Smooth muscle cell (in vitro differentiated cells): ENCODE measurements at regions not wholly inside any gene's neighbourhood (a gene's known extent, or its start where the extent isn't known, plus 50 kb on each side); places are given as distances from the start of the nearest gene placed in this dataset.

Source experiments
- DNase-seq: peaks from one replicate; lab custom pipeline; 2025; ENCODE audit not compliant: unreplicated experiment; lab: John Stamatoyannopoulos, UW
- H2AFZ ChIP-seq: fragments of 200-600 bp; sonication (generic); 2 replicates; pipeline ENCODE4 v1.6.0; 2016; ENCODE audit warnings: antibody characterized with exemption, low read depth, mild to moderate bottlenecking
- H3F3A ChIP-seq: fragments of 200-600 bp; sonication (generic); 2 replicates; pipeline ENCODE4 v1.6.0; 2017; ENCODE audit warnings: antibody characterized with exemption, low read depth
- H3K27ac ChIP-seq: fragments of 200-600 bp; sonication (generic); 2 replicates; pipeline ENCODE4 v1.5.1; 2016; ENCODE audit warnings: low read depth, mild to moderate bottlenecking
- H3K27me3 ChIP-seq: fragments of 200-600 bp; sonication (generic); 2 replicates; pipeline ENCODE4 v1.6.1; 2016; ENCODE audit warnings: low read depth, mild to moderate bottlenecking
- H3K36me3 ChIP-seq: fragments of 200-600 bp; sonication (generic); 2 replicates; pipeline ENCODE4 v1.5.1; 2016; ENCODE audit warnings: low read depth
- H3K4me1 ChIP-seq: fragments of 200-600 bp; sonication (generic); 2 replicates; pipeline ENCODE4 v1.5.1; 2016; ENCODE audit warnings: low read depth
- H3K4me2 ChIP-seq: fragments of 200-600 bp; sonication (generic); 2 replicates; pipeline ENCODE4 v1.6.0; 2016; ENCODE audit warnings: mild to moderate bottlenecking
- H3K4me3 ChIP-seq: fragments of 200-600 bp; sonication (generic); 2 replicates; pipeline ENCODE4 v1.5.1; 2016; ENCODE audit warnings: mild to moderate bottlenecking
- H3K79me2 ChIP-seq: fragments of 200-600 bp; sonication (generic); 2 replicates; pipeline ENCODE4 v1.6.0; 2016; ENCODE audit warnings: low read depth, mild to moderate bottlenecking
- H3K9ac ChIP-seq: fragments of 200-600 bp; sonication (generic); 2 replicates; pipeline ENCODE4 v1.6.0; 2016; ENCODE audit warnings: low read depth
- H3K9me3 ChIP-seq: fragments of 200-600 bp; sonication (generic); replicated peaks from 2 replicates; pipeline ENCODE4 v1.5.1; 2016; ENCODE audit warnings: low read depth
- H4K20me1 ChIP-seq: fragments of 200-600 bp; sonication (generic); 2 replicates; pipeline ENCODE4 v1.6.0; 2016; ENCODE audit warnings: low read depth
- WGBS: methylation state at CpG from one replicate; pipeline ENCODE4 v1.1.7; 2016; ENCODE audit warnings: low lambda C conversion rate; 5-methylcytosine and 5-hydroxymethylcytosine counted together
- TF ChIP-seq, protein P1 (sequence below): fragments of 200-600 bp; sonication (generic); IDR thresholded peaks from 2 replicates; pipeline ENCODE4 v1.5.1; 2017; ENCODE audit warnings: borderline replicate concordance, mild to moderate bottlenecking, antibody characterized with exemption; ENCODE audit not compliant: insufficient read depth, poor library complexity, severe bottlenecking

DNA sequence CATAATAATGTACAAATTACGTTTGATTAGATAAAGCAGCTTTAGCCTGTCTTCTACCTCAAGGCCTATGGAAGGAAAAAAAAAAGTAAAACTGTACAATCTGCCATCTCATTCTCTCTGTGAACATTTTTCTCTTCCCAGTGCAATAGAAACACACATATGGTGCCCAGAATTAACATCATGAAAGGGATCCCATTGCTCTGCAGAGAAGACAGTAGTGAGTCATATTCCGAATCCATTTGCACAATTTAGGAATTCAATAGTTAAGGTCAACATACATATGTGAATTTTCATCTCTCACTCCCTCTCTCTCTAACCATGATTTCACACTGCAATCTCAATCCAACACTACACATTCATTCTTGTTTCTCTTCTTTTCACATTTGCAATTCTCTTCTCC lies 640.9 kb upstream of the SOX11 start:
- Histone ChIP-seq H3K9ac (no peak overlapping the region), H3K4me1 (no peaks in the 10 kb centered on the region), H3K4me2 (no peak overlapping the region), H3K4me3 (no peak overlapping the region), H3K27ac (no peak overlapping the region), H3K27me3 (no peaks in the 10 kb centered on the region), H3K36me3 (no peaks in the 10 kb centered on the region), H3K9me3 (no peaks in the 10 kb centered on the region), H3F3A (no peaks in the 10 kb centered on the region), H2AFZ (no peak overlapping the region), H4K20me1 (no peaks in the 10 kb centered on the region), H3K79me2 (no peaks in the 10 kb centered on the region)
- DNase-seq: no peak
- 86% methylated on average over 2 of the region's 2 CpGs for WGBS
- TF ChIP-seq, protein P1, sequence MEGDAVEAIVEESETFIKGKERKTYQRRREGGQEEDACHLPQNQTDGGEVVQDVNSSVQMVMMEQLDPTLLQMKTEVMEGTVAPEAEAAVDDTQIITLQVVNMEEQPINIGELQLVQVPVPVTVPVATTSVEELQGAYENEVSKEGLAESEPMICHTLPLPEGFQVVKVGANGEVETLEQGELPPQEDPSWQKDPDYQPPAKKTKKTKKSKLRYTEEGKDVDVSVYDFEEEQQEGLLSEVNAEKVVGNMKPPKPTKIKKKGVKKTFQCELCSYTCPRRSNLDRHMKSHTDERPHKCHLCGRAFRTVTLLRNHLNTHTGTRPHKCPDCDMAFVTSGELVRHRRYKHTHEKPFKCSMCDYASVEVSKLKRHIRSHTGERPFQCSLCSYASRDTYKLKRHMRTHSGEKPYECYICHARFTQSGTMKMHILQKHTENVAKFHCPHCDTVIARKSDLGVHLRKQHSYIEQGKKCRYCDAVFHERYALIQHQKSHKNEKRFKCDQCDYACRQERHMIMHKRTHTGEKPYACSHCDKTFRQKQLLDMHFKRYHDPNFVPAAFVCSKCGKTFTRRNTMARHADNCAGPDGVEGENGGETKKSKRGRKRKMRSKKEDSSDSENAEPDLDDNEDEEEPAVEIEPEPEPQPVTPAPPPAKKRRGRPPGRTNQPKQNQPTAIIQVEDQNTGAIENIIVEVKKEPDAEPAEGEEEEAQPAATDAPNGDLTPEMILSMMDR: no peak

DNA sequence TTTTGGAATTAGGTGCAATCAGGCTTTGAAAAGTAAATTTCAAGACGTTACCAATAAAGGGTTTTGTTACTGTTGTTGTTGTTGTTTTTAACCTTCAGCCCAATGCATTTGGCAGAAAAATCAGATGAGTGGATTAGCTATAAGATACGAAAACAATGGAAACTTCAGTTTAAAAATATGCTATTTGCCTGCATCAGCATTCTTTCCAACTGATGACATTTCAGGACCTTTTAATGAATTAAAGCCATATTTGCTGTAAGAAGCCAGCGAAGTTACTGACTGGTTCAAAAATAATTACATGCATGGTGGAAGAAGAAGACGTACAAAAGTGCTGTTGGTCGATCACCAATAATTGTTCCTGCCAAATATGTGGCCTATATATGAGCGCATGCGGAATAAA lies 639.3 kb upstream of the SOX11 start:
- H3K4me3 ChIP-seq: no peak overlapping the region
- TF ChIP-seq, protein P1: no peak
- no peaks in the 10 kb centered on the region for H3K79me2 ChIP-seq
- H3K27ac ChIP-seq: no peak overlapping the region
- H3K9me3 ChIP-seq: no peaks in the 10 kb centered on the region
- no peaks in the 10 kb centered on the region for H3F3A ChIP-seq
- DNase-seq: no peak
- no peak overlapping the region for H3K9ac ChIP-seq
- H3K4me1 ChIP-seq: no peaks in the 10 kb centered on the region
- no peaks in the 10 kb centered on the region for H3K27me3 ChIP-seq
- 84% methylated on average over 7 of the region's 7 CpGs for WGBS
- H3K36me3 ChIP-seq: no peaks in the 10 kb centered on the region
- no peaks in the 10 kb centered on the region for H4K20me1 ChIP-seq
- no peak overlapping the region for H3K4me2 ChIP-seq
- H2AFZ ChIP-seq: no peak overlapping the region

DNA sequence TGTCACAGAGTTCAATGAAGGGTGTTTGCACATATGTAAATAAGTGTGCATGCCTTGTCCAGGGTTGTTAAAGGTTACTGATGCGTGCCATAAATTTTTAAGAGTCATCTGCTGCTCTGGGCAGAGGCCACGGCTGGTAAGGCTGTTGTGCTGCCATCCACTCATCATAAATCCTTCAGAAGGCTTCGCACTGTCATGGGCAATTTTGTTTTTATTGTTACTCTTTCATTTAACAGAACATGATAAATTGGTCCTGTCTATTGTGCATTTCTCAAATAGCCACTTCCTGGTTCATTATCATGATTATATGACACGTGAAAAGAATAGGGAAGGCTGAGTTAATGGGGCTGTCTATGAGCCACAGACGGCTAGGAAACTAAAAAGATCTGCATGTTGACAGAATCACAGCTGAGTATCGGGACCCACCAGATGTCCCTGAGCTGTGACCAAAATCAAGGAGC lies 634.3 kb upstream of the SOX11 start:
- Histone ChIP-seq H3K36me3 (no peaks in the 10 kb centered on the region), H2AFZ (no peak overlapping the region), H3F3A (no peaks in the 10 kb centered on the region), H4K20me1 (no peaks in the 10 kb centered on the region), H3K27ac (no peak overlapping the region), H3K9me3 (no peaks in the 10 kb centered on the region), H3K4me3 (no peak overlapping the region), H3K4me2 (no peak overlapping the region), H3K27me3 (no peaks in the 10 kb centered on the region), H3K9ac (no peak overlapping the region), H3K79me2 (no peaks in the 10 kb centered on the region), H3K4me1 (no peaks in the 10 kb centered on the region)
- TF ChIP-seq, protein P1: no peak
- DNase-seq: no peak
- WGBS: 57% methylated on average over 6 of the region's 6 CpGs

DNA sequence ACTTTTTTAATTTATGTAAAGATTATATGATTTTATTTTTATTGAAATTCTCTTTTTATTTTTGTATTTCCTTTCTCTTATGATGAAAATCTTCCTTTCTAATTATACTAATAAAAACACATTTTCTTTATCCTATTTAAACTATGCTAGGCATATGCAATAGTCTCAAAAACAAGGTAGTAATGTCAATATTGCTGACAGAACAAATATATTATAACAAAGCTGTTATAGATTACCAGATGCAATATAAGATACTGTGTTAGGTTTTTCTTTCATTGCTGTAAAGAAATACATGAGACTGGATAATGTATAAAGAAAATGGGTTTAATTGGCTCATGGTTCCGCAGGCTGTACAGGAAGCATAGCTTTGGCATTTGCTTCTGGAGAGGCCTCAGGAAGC lies 631.2 kb upstream of the SOX11 start:
- 95% methylated on average over 1 of the region's 1 CpG for WGBS

More for the DNA sequence above, 631.2 kb upstream of the SOX11 start:
- TF ChIP-seq, protein P1: no peak
- Histone ChIP-seq H2AFZ (no peak overlapping the region), H3K27ac (no peak overlapping the region), H3F3A (no peaks in the 10 kb centered on the region), H3K9ac (no peak overlapping the region), H3K4me3 (no peak overlapping the region), H3K36me3 (no peaks in the 10 kb centered on the region), H3K79me2 (no peaks in the 10 kb centered on the region), H3K4me1 (no peaks in the 10 kb centered on the region), H3K4me2 (no peak overlapping the region), H3K27me3 (peaks cover 11% of the 10 kb centered on the region), H3K9me3 (no peaks in the 10 kb centered on the region), H4K20me1 (no peaks in the 10 kb centered on the region)
- no peak for DNase-seq
